Choroid plexus epithelial cell (primary cell): ENCODE measurements at regions not wholly inside any gene's neighbourhood (a gene's known extent, or its start where the extent isn't known, plus 50 kb on each side); places are given as distances from the start of the nearest gene placed in this dataset.
"Not testable (repeated sequence)": the region's sequence is repeated elsewhere in the genome, so short reads cannot be mapped to it uniquely, and the experiment has no call there.

Experiments used
- DNase-seq: peaks from one replicate; pipeline ENCODE4 v3.0.0-alpha.2; 2010; ENCODE audit warnings: low read depth
- H3K4me3 ChIP-seq: 2 replicates; pipeline ENCODE4 v1.5.1; 2011; ENCODE audit warnings: low read depth, mild to moderate bottlenecking, control low read depth, low read length, moderate library complexity
- CTCF ChIP-seq: conservative IDR thresholded peaks from 2 replicates; pipeline ENCODE4 v1.5.1; 2011; ENCODE audit warnings: low read depth, mild to moderate bottlenecking, control low read depth, inconsistent platforms, low read length, moderate library complexity

DNA sequence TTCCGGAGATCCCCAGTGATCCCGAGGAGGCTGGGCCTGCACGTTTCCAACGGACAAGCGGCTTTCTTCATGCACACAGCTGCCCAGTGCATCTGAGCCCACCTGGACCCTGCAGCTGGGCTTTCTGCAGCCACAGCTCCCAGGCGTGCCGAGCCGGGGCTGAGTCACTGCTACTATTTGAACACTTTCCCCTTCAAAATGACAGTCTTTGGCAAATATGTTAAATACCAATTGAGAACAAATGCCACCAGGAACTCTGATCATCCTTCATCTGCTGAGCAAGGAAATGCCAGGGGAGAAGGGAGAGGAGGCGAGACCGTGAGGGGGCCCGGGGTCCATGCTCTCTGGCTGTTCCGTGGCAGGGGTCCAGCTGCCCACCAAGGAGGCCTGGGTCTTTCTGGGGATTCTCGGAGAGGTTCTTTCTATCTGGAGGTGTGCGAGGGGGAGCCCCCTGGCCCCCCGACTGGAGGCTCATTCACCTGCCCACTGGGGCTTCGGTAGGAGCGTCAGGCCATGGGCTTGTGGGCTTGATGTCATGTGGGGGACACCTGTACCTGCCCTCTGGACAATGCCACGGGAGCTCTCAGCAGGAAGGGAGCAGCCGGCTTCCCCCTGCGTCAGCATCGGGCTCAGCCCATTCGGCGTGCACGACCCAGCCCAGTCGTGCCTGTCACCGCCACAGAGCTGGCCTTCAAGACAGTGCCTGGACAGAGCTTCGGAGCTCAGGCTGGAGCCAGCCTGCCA, 159.6 kb downstream of the CTTN start:
- no peak overlapping the region for H3K4me3 ChIP-seq
- no peak for DNase-seq
- no peak for TF ChIP-seq CTCF

GRCh38 chr11:70558681-70559080, 160.4 kb downstream of the CTTN start:
- TF ChIP-seq CTCF, result no peak
- DNase-seq, result no peak
- H3K4me3 ChIP-seq, result no peak overlapping the region

DNA sequence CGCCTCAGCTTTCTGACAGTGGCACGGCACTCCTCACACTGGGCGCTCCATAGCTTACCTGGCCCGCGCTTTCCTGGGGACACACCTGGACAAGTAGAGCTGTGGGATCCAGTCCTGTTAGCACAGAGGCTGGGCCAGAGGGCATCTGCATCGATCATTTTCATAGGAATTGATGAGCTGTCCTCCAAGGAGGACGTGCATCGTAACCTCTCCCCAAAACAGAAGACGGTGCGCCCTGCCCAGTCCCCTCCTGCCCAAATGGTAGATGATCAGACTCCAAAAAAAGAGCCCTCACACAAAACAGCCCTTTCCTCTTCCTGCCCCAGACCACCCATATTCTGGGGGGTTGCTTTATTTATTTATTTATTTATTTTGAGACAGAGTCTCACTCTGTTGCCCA, 161.2 kb downstream of the CTTN start:
- no peak for DNase-seq
- H3K4me3 ChIP-seq, result no peak overlapping the region
- TF ChIP-seq CTCF, result no peak

DNA sequence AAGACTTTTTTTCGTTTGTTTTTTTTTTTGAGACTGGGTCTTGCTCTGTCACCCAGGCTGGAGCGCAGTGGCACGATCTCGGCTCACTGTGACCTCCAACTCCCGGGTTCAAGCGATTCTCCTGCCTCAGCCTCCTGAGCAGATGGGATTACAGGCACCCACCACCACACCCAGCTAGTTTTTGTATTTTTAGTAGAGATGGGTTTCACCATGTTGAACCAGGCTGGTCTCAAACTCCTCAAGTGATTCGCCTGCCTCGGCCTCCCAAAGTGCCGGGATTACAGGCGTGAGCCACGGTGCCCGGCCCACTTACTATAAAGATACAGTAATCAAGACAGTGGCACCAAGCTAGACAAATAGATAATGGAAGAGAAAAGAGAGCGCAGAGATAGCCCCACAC, 162.3 kb downstream of the CTTN start:
- not testable (repeated sequence) for H3K4me3 ChIP-seq, DNase-seq

DNA sequence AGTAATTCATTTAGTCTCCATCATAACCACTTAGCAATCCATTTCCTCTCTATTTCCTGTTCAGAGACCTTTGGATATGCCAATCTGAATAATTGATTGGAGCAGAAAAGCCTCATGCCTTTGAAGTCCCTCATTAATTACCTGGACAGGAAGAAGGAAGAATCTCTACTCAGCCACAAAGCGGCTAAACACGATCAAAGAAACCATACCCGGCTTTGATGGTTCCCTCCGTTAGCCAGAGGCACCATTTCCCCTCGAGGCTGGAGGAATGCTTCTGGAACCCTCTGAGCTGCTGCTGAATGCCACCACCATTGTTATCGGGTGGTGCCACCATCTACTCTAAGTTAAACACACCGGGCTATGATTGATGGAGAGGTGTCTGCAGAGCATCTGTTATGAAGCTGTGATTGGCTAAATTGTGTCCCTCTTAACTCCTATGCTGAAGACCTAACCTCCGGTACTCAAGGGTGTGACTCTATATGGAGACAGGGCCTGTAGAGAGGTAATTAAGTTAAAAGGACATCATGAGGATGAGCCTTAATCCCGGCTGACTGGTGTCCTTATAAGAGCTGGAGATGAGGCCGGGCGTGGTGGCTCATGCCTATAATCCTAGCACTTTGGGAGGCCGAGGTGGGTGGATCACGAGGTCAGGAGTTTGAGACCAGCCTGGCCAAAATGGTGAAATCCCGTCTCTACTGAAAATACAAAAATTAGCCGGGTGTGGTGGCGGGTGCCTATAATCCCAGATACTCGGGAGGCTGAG, 168.6 kb downstream of the CTTN start:
- DNase-seq, result no peak
- H3K4me3 ChIP-seq, result no peak overlapping the region
- TF ChIP-seq CTCF, result no peak

DNA sequence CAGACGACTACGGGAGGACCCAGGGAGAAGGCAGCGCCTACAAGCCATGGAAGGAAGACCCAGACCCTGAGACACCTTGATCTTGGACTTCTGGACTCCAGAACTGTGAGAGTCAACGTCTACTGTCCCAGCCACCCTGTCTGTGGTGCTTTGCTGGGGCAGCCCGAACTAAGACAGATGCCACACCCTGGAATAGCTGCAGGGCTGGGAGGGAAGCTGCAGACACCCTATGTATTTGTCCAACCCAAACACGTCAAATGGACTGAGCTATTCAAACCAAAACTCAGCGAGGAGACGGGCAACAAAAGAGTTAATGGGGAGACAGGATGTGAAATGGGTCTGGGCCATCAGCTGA, 169.3 kb downstream of the CTTN start:
- DNase-seq, result no peak
- TF ChIP-seq CTCF, result no peak
- H3K4me3 ChIP-seq, result peak overlapping the region; percentile 45

GRCh38 chr11:70568035-70568813, 169.9 kb downstream of the CTTN start:
- H3K4me3 ChIP-seq, result peak overlapping the region; percentile 45
- DNase-seq, result peak; percentile 47
- TF ChIP-seq CTCF, result peak; percentile 40
